NCI-H1436 (cell line): ENCODE measurements at regions not wholly inside any gene's neighbourhood (a gene's known extent, or its start where the extent isn't known, plus 50 kb on each side); places are given as distances from the start of the nearest gene placed in this dataset.
"Not testable (repeated sequence)": the region's sequence is repeated elsewhere in the genome, so short reads cannot be mapped to it uniquely, and the experiment has no call there.

Experiments
- DNase-seq: peaks from one replicate; lab custom pipeline; 2025; lab: John Stamatoyannopoulos, UW

GRCh38 chr14:105776112-105776511 lies 249.7 kb downstream of the TMEM121 start:
- not testable (repeated sequence) for DNase-seq

GRCh38 chr14:105776924-105777323 lies 250.5 kb downstream of the TMEM121 start:
- DNase-seq = no peak

GRCh38 chr14:105783707-105784106 lies 257.3 kb downstream of the TMEM121 start:
- DNase-seq = no peak

GRCh38 chr14:105793836-105794235 lies 267.5 kb downstream of the TMEM121 start:
- DNase-seq = no peak

GRCh38 chr14:105797546-105797945 lies 271.2 kb downstream of the TMEM121 start:
- DNase-seq = no peak

GRCh38 chr14:105805701-105806100 lies 279.3 kb downstream of the TMEM121 start:
- no peak for DNase-seq

GRCh38 chr14:105806568-105806967 lies 280.2 kb downstream of the TMEM121 start:
- DNase-seq = no peak

- no peak for DNase-seq
These were observed 291.8 kb downstream of the TMEM121 start for GRCh38 chr14:105817971-105818711.

- DNase-seq = no peak
These were observed 292.3 kb downstream of the TMEM121 start for GRCh38 chr14:105818712-105819005.

GRCh38 chr14:105830171-105830570 lies 303.8 kb downstream of the TMEM121 start:
- no peak for DNase-seq

GRCh38 chr14:105836160-105836559 lies 309.8 kb downstream of the TMEM121 start:
- DNase-seq = no peak

GRCh38 chr14:105836730-105837129 lies 310.3 kb downstream of the TMEM121 start:
- no peak for DNase-seq

- no peak for DNase-seq
These were observed 311.1 kb downstream of the TMEM121 start for GRCh38 chr14:105837349-105838063.

GRCh38 chr14:105838107-105838506 lies 311.7 kb downstream of the TMEM121 start:
- no peak for DNase-seq

GRCh38 chr14:105838591-105839424 lies 312.4 kb downstream of the TMEM121 start:
- DNase-seq = no peak

- DNase-seq = no peak
These were observed 313.3 kb downstream of the TMEM121 start for GRCh38 chr14:105839425-105840265.

- DNase-seq = no peak
These were observed 314.1 kb downstream of the TMEM121 start for GRCh38 chr14:105840266-105841021.

- DNase-seq = no peak
These were observed 314.9 kb downstream of the TMEM121 start for GRCh38 chr14:105841022-105842009.

- no peak for DNase-seq
These were observed 315.7 kb downstream of the TMEM121 start for GRCh38 chr14:105842105-105842504.
